Lung (tissue), 11 donors: ENCODE measurements at regions not wholly inside any gene's neighbourhood (a gene's known extent, or its start where the extent isn't known, plus 50 kb on each side); places are given as distances from the start of the nearest gene placed in this dataset.
"Not testable (repeated sequence)": the region's sequence is repeated elsewhere in the genome, so short reads cannot be mapped to it uniquely, and the experiment has no call there.

Experiments used
- ATAC-seq: fragments of 200-7000 bp; cut with Tn5 transposase; one replicate; pipeline ENCODE4 v1.9.1; 2020; ENCODE audit warnings: moderate number of reproducible peaks; ENCODE audit not compliant: insufficient read depth, low FRiP score
- DNase-seq, 3 donors: peaks; one replicate each; pipeline ENCODE4 v3.0.0-alpha.2; 2013 to 2017
- H3K27ac ChIP-seq, 2 donors: one replicate each; pipeline ENCODE4 v1.5.1; 2013; ENCODE audit warnings: mild to moderate bottlenecking in 2 of 2, moderate library complexity in 2 of 2, control low read depth in 1 of 2, inconsistent platforms in 1 of 2, low read depth in 1 of 2, low read length in 1 of 2
- H3K27me3 ChIP-seq, 3 donors: one replicate each; pipeline ENCODE4 v1.5.1; 2013; ENCODE audit warnings: low read length in 2 of 3; ENCODE audit not compliant: control insufficient read depth in 3 of 3, insufficient read depth in 3 of 3
- H3K36me3 ChIP-seq, 4 donors: one replicate each; pipeline ENCODE4 v1.5.1; 2013; ENCODE audit warnings: low read length in 4 of 4, mild to moderate bottlenecking in 1 of 4, moderate library complexity in 1 of 4; ENCODE audit not compliant: control insufficient read depth in 4 of 4, insufficient read depth in 4 of 4
- H3K4me1 ChIP-seq, 5 donors: one replicate each; pipeline ENCODE4 v1.5.1; 2013; ENCODE audit warnings: low read length in 5 of 5, mild to moderate bottlenecking in 2 of 5, moderate library complexity in 1 of 5; ENCODE audit not compliant: control insufficient read depth in 5 of 5, insufficient read depth in 5 of 5
- H3K4me3 ChIP-seq: one replicate; pipeline ENCODE4 v1.5.1; 2013; ENCODE audit warnings: mild to moderate bottlenecking, control low read depth, moderate library complexity
- H3K9ac ChIP-seq, 2 donors: one replicate each; pipeline ENCODE4 v1.5.1; 2013; ENCODE audit warnings: low read length in 2 of 2, control low read depth in 1 of 2; ENCODE audit not compliant: insufficient read depth in 1 of 2
- H3K9me3 ChIP-seq, 4 donors: one replicate each; pipeline ENCODE4 v1.5.1; 2013; ENCODE audit warnings: low read length in 3 of 4, mild to moderate bottlenecking in 1 of 4, moderate library complexity in 1 of 4; ENCODE audit not compliant: control insufficient read depth in 4 of 4, insufficient read depth in 3 of 4
- WGBS, 2 donors: extraction: QIAGEN DNeasy Blood & Tissue Kit; methylation state at CpG; one replicate each; pipeline ENCODE4 v1.1.7; 2013; 5-methylcytosine and 5-hydroxymethylcytosine counted together
- TF ChIP-seq, protein P1 (sequence below): IDR thresholded peaks from 2 replicates; pipeline ENCODE4 v1.5.1; 2012; ENCODE audit warnings: mild to moderate bottlenecking; ENCODE audit errors: control extremely low read depth, extremely low read depth
- donor health status: control.
- donor health status: control.
- donor health status: Bipolar disorder and iron deficiency.
- donor health status: healthy.
- donor health status: DM: yes; HTN: yes; CAD: no.

DNA sequence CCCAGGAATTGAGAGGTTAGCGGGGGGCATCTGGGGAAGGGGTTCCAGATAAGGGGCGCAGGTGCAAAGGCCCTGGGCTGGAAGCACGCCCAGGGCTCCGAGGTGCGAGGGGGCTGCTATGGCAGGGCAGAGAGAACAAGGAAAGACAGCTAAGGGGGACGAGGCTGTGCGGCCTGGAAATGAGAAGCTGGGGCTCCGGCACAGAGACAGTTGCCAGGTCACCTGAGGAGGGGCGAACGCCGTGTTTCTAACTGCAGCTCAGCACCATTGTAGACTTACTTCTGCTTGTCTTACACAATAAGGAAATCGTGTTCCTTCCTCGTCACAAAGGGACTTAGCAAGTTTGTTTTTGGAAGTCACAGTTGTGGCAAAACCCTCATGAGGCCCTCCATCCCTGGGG, 68.9 kb upstream of the TBXT start:
- Histone ChIP-seq H3K9me3 (no peaks in the 10 kb centered on the region), H3K27me3 (peaks cover 0 to 14% (median 2%) of the 10 kb centered on the region in 3 donors), H3K36me3 (no peaks in the 10 kb centered on the region), H3K4me3 (no peak overlapping the region), H3K27ac (no peak overlapping the region), H3K9ac (no peak overlapping the region), H3K4me1 (peaks cover 0 to 2% (median 0%) of the 10 kb centered on the region in 5 donors)
- DNase-seq (no peak), ATAC-seq (no peak)
- TF ChIP-seq, protein P1, sequence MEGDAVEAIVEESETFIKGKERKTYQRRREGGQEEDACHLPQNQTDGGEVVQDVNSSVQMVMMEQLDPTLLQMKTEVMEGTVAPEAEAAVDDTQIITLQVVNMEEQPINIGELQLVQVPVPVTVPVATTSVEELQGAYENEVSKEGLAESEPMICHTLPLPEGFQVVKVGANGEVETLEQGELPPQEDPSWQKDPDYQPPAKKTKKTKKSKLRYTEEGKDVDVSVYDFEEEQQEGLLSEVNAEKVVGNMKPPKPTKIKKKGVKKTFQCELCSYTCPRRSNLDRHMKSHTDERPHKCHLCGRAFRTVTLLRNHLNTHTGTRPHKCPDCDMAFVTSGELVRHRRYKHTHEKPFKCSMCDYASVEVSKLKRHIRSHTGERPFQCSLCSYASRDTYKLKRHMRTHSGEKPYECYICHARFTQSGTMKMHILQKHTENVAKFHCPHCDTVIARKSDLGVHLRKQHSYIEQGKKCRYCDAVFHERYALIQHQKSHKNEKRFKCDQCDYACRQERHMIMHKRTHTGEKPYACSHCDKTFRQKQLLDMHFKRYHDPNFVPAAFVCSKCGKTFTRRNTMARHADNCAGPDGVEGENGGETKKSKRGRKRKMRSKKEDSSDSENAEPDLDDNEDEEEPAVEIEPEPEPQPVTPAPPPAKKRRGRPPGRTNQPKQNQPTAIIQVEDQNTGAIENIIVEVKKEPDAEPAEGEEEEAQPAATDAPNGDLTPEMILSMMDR: no peak
- 50 to 67% methylated on average over 13 of the region's 13 CpGs for WGBS, 2 donors

GRCh38 chr6:166235666-166236292, 68.1 kb upstream of the TBXT start:
- Histone ChIP-seq H3K4me3 (no peak overlapping the region), H3K9ac (no peak overlapping the region), H3K36me3 (no peaks in the 10 kb centered on the region), H3K9me3 (no peaks in the 10 kb centered on the region), H3K27ac (no peak overlapping the region), H3K27me3 (peaks cover 0 to 14% (median 2%) of the 10 kb centered on the region in 3 donors), H3K4me1 (peaks cover 0 to 2% (median 0%) of the 10 kb centered on the region in 5 donors)
- ATAC-seq: no peak
- WGBS, 2 donors: 88 to 91% methylated on average over 17 of the region's 17 CpGs
- no peak for DNase-seq
- TF ChIP-seq, protein P1: no peak

GRCh38 chr6:166231181-166231580, 63.5 kb upstream of the TBXT start:
- H3K27ac ChIP-seq, H3K4me1 ChIP-seq, H3K9ac ChIP-seq, H3K9me3 ChIP-seq, H3K4me3 ChIP-seq, ATAC-seq, H3K36me3 ChIP-seq, DNase-seq: not testable (repeated sequence)
- WGBS, 2 donors: 83 to 95% methylated on average over 2 of the region's 2 CpGs
- peaks cover 4 to 12% (median 6%) of the 10 kb centered on the region in 3 donors for H3K27me3 ChIP-seq

DNA sequence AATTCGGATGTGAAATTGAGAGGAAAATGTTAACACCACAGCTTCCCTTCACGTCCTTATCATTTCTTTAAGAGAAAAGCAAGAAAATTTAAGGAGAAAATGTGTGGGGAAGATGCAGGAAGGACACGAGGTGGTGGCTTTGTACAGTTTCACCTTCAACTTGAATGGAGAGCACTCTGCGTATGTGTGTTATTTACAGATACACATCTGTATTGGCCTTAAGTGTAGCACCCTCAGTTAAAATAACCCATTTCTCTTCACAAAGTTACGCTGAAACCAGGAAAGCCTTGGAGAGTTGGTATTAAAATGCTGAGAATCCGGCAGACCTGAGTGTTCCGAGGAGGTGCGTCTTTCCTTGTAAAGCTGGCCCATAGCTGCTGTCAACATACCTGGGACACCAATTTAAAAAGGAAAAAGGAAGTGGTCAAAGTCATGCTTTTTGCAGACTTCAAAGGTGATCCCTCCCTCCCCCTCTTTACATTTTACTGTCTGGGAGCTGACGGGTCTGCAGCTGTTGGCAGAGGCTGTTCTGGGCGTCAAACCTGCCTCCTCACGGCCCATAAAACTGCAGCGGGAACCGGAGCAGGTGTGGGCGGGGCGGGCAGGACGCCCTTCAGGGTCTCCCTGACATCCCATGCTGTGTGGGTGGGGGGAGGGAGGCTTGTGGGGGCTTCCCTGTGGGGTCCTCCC, 61.3 kb upstream of the TBXT start:
- 31 to 36% methylated on average over 16 of the region's 16 CpGs for WGBS, 2 donors
- no peaks in the 10 kb centered on the region for H3K9me3 ChIP-seq
- peaks cover 6 to 12% (median 7%) of the 10 kb centered on the region in 3 donors for H3K27me3 ChIP-seq
- ATAC-seq: no peak
- H3K27ac ChIP-seq: no peak overlapping the region
- TF ChIP-seq, protein P1: no peak
- H3K4me1 ChIP-seq: no peaks in the 10 kb centered on the region
- H3K36me3 ChIP-seq: no peaks in the 10 kb centered on the region
- no peak overlapping the region for H3K9ac ChIP-seq
- no peak overlapping the region for H3K4me3 ChIP-seq
- DNase-seq: no peak
